ENCODE measurements at regions not wholly inside any gene's neighbourhood (a gene's known extent, or its start where the extent isn't known, plus 50 kb on each side); places are given as distances from the start of the nearest gene placed in this dataset.

GRCh38 chr7:16223963-16224707 is 197.2 kb downstream of the CRPPA start:
- Mint-ChIP-seq H3K27me3 (ENCODE audit: insufficient read depth, unreplicated experiment) (no peaks in the 10 kb centered on the region), H3K9me3 (ENCODE audit: unreplicated experiment) (peaks cover 3% of the 10 kb centered on the region), H3K4me1 (ENCODE audit: insufficient read depth, unreplicated experiment) (no peaks in the 10 kb centered on the region), H3K27ac (ENCODE audit: low read depth, unreplicated experiment) (no peak overlapping the region), H3K4me3 (ENCODE audit: unreplicated experiment) (no peak overlapping the region), H3K36me3 (ENCODE audit: insufficient read depth, unreplicated experiment) (no peaks in the 10 kb centered on the region)
- intact Hi-C loops (cut with micrococcal nuclease), result no loop called here
- no TSS peak for BruUV-seq (replicated peaks)
- no peak for DNase-seq (ENCODE audit: unreplicated experiment)
- TF ChIP-seq CTCF (IDR thresholded peaks at IDR 0.05; ENCODE audit: unreplicated experiment), result no peak
- POLR2A ChIA-PET, result no interaction called here
- CTCF ChIA-PET, result no interaction called here

GRCh38 chr7:16212610-16213009 is 208.7 kb downstream of the CRPPA start:
- H3K27ac Mint-ChIP-seq (ENCODE audit: low read depth, unreplicated experiment), result no peak overlapping the region
- H3K27me3 Mint-ChIP-seq (ENCODE audit: insufficient read depth, unreplicated experiment), result no peaks in the 10 kb centered on the region
- no peak for DNase-seq (ENCODE audit: unreplicated experiment)
- no peak overlapping the region for H3K4me3 Mint-ChIP-seq (ENCODE audit: unreplicated experiment)
- H3K4me1 Mint-ChIP-seq (ENCODE audit: insufficient read depth, unreplicated experiment), result no peaks in the 10 kb centered on the region
- H3K36me3 Mint-ChIP-seq (ENCODE audit: insufficient read depth, unreplicated experiment), result no peaks in the 10 kb centered on the region
- intact Hi-C loops (cut with micrococcal nuclease), result no loop called here
- ChIA-PET CTCF (interaction anchor here (0.6 kb wide), 2 partner anchors 56 to 764 kb away, joined by 3 to 5 read pairs; no protein-coding TSS in a partner anchor), POLR2A (no interaction called here)
- no peak for TF ChIP-seq CTCF (IDR thresholded peaks at IDR 0.05; ENCODE audit: unreplicated experiment)
- H3K9me3 Mint-ChIP-seq (ENCODE audit: unreplicated experiment), result no peaks in the 10 kb centered on the region
- no TSS peak for BruUV-seq (replicated peaks)

- intact Hi-C loops (cut with micrococcal nuclease), result no loop called here
- Mint-ChIP-seq H3K4me3 (ENCODE audit: unreplicated experiment) (no peak overlapping the region), H3K27me3 (ENCODE audit: insufficient read depth, unreplicated experiment) (no peaks in the 10 kb centered on the region), H3K9me3 (ENCODE audit: unreplicated experiment) (no peaks in the 10 kb centered on the region), H3K4me1 (ENCODE audit: insufficient read depth, unreplicated experiment) (no peaks in the 10 kb centered on the region), H3K27ac (ENCODE audit: low read depth, unreplicated experiment) (no peak overlapping the region), H3K36me3 (ENCODE audit: insufficient read depth, unreplicated experiment) (no peaks in the 10 kb centered on the region)
- CTCF ChIA-PET, result interaction anchor here (0.6 kb wide), 2 partner anchors 56 to 765 kb away, joined by 3 to 5 read pairs; no protein-coding TSS in a partner anchor
- POLR2A ChIA-PET, result interaction anchor here (0.5 kb wide), 1 partner anchor 140 kb away, joined by 4 read pairs; no protein-coding TSS in a partner anchor
- no peak for TF ChIP-seq CTCF (IDR thresholded peaks at IDR 0.05; ENCODE audit: unreplicated experiment)
- no peak for DNase-seq (ENCODE audit: unreplicated experiment)
- no TSS peak for BruUV-seq (replicated peaks)
These were observed 209.3 kb downstream of the CRPPA start for GRCh38 chr7:16212032-16212431.

- intact Hi-C loops (cut with micrococcal nuclease), result no loop called here
These were observed 209.9 kb downstream of the CRPPA start for GRCh38 chr7:16211402-16211925.

More at GRCh38 chr7:16211402-16211925, 209.9 kb downstream of the CRPPA start:
- no peak for TF ChIP-seq CTCF (IDR thresholded peaks at IDR 0.05; ENCODE audit: unreplicated experiment)
- Mint-ChIP-seq H3K36me3 (ENCODE audit: insufficient read depth, unreplicated experiment) (no peaks in the 10 kb centered on the region), H3K4me3 (ENCODE audit: unreplicated experiment) (no peak overlapping the region), H3K9me3 (ENCODE audit: unreplicated experiment) (no peaks in the 10 kb centered on the region), H3K27me3 (ENCODE audit: insufficient read depth, unreplicated experiment) (no peaks in the 10 kb centered on the region), H3K4me1 (ENCODE audit: insufficient read depth, unreplicated experiment) (no peaks in the 10 kb centered on the region), H3K27ac (ENCODE audit: low read depth, unreplicated experiment) (no peak overlapping the region)
- CTCF ChIA-PET, result interaction anchor here (1.0 kb wide), 1 partner anchor 10 kb away, joined by 4 read pairs; no protein-coding TSS in a partner anchor
- no peak for DNase-seq (ENCODE audit: unreplicated experiment)
- POLR2A ChIA-PET, result interaction anchor here (0.5 to 0.6 kb wide), 2 partner anchors 140 to 409 kb away, joined by 3 to 4 read pairs; no protein-coding TSS in a partner anchor
- BruUV-seq (replicated peaks), result no TSS peak
